AML-193 (cell line): ENCODE measurements at regions not wholly inside any gene's neighbourhood (a gene's known extent, or its start where the extent isn't known, plus 50 kb on each side); places are given as distances from the start of the nearest gene placed in this dataset.

Experiments used
- DNase-seq, 2 experiments: peaks; one replicate each; lab custom pipeline; 2025; lab: John Stamatoyannopoulos, UW

- no peak for DNase-seq
Observed at GRCh38 chr22:19621373-19622060, 92.8 kb upstream of the SEPTIN5 start.

DNA sequence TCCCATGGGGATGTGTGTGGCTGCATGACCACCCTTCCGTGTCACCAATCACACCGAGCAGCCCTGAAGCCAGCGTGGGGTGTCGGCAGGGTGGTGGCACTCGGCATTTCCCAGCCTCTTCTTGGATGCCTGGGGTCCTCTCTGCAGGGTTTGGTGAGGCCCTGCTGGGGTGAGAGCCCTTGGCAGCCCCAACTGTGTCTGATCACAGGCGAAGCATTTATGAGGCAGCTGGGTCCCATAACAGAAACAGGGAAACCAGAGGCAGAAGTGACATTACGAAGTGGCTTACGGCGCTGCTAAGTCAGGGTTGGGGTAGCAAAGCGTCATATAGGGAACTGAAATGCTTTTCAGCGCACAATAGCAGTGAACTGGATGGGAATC, 92.3 kb upstream of the SEPTIN5 start:
- DNase-seq = no peak

GRCh38 chr22:19625331-19626041, 88.8 kb upstream of the SEPTIN5 start:
- DNase-seq = no peak

DNA sequence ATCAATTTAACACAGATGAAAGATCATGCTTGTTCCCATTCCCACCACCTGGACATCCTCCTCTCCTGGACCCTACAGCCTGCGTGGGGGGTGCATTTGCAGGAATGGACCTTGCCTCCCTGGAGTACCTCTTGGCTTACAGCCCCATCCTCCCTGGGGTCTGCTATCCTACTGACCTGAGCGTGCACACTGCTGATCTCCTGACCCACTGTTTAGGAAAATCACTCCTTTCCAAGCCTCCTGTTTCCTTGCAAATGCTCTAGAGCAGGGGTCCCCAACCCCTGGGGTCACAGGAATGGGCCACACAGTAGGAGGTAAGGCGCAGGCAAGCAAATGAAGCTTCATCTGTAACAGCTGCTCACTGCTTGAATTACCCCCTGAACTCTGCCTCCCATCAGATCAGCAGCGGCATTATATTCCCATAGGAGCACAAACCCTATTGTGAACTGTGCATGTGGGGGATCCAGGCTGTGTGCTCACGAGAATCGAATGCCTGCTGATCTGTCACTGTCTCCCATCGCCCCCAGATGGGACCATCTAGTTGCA, 88.2 kb upstream of the SEPTIN5 start:
- no peak for DNase-seq

GRCh38 chr22:19626666-19627065, 87.6 kb upstream of the SEPTIN5 start:
- no peak for DNase-seq

DNA sequence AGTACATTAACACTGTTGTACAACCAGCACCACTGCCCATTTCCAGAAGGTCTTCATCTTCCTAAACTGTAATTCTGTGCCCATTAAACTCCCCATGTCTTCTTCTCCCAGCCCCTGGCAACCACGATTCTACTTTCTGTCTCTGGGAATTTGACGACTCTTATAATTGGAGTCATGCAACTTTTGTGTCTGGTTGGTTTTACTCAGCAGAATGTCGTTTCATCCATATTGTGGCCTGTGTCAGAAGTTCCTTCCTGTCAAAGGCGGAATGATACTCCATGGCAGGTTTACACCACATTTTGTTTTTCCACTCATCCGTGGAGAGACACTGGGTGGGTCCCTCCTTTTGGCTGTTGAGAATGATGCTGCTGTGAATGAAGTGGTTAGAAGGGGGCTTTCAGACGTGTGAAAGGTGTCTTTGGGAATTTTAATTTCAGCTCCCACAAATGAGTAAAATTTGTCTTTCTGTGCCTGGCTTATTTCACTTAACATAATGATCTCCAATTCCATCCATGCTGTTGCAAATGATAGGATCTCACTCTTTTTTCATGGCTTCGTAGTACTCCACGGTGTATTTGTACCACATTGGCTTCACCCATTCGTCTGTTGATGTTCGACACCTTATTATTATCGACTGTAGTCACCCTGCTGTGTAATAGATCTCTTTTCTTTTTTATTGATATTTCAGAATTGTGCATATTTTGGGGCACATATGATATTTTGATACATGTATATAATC, 86.1 kb upstream of the SEPTIN5 start:
- no peak for DNase-seq

DNA sequence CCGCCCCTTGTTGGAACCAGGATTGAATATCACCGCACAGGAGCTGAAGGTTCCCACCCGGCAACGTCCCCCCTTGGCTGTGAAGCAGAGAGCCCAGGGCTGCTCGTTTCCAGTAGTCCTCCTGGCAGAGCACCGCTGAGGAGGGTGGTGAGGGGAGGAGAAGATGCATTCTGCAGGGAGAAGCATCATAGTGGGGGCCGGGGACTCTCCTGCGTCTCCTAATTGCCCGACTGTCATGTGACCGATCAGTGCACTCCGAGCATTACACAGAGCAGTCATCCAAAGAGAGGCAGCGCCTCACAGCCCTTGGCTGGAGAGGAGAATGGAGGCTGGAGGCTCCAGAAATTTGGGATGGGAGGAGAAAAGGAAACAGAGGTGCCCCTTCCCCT, 85.0 kb upstream of the SEPTIN5 start:
- no peak for DNase-seq

GRCh38 chr22:19629720-19630419, 84.4 kb upstream of the SEPTIN5 start:
- DNase-seq = peak; percentile 63 to 65

DNA sequence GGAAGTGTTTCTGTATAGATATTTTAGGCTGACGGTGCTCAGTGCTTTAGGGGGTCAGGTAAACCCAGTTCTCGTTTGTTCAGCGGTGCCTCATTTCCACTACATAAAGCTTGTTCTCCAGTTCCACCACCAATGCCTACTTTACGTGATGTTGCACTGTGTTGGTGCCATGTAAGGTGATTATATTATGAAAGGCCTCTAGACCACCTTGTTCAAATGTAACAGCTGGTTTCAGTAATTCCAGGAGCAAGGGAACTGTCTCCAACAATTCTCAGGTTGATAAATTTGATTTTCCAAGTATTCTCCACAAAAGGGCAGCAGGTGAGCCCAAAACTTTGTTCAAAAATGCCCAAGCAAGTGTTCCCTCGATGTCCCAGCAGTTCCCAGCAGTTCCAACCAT, 83.7 kb upstream of the SEPTIN5 start:
- no peak for DNase-seq

DNA sequence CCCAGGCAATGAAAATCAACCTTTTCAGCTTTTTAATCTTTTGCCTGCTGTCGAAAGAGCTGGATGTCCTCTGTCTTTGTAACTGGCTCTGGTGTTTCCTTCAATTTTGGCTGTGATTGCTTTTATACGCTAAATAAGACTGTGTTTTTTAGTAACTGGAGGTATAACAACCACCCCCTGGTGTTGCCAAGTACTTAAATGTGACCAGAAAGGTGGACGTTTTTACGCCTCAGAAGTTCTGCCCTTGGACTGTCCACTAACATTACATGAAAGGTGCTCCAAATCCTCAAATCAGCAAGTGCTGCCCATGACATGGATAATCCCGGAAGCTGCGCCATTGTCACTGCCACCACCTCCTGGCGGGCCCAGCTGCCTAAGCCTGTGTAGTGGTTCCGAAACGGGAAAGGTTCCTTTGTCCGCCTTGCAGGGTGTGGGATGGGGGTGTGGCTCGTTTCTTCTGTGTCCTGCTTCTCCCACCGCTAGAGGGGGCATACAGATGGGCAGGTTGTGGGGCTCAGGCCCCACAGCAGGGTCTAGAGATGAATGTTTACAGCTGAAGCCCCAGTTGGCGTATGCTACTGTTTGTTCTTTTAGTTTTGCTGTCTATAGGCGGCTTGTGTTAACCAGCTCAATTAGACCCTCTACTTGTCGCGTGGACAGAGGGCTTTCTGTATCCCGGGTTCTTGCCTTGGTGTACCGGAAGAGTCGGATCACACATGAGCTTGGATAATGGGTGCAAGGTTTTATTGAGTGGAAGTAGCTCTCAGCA, 82.2 kb upstream of the SEPTIN5 start:
- DNase-seq = no peak

DNA sequence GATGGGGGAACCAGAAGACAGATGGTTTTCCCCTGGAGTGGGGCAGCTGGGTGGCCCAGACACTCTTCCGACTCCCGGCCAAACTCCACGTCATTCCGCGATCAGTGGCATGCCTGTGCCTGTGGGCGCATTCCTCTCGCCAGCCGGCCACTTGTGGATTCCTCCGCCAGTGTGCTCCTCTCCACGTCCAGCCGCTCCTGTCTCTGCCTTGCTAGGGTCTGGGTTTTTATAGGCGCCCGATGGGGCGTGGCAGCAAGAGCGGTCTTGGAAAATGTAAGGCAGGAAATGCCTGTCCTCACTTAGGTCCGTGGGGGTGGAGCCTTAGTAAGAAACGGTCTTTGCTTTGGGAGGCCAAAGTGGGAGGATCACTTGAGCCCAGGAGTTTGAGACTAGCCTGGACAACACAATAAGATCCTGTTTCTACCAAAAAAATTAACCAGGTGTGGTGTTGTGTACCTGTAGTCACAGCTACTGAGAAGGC, 81.6 kb upstream of the SEPTIN5 start:
- DNase-seq = no peak

GRCh38 chr22:19634226-19634975, 79.9 kb upstream of the SEPTIN5 start:
- DNase-seq = no peak

GRCh38 chr22:19635644-19636043, 78.7 kb upstream of the SEPTIN5 start:
- no peak for DNase-seq

DNA sequence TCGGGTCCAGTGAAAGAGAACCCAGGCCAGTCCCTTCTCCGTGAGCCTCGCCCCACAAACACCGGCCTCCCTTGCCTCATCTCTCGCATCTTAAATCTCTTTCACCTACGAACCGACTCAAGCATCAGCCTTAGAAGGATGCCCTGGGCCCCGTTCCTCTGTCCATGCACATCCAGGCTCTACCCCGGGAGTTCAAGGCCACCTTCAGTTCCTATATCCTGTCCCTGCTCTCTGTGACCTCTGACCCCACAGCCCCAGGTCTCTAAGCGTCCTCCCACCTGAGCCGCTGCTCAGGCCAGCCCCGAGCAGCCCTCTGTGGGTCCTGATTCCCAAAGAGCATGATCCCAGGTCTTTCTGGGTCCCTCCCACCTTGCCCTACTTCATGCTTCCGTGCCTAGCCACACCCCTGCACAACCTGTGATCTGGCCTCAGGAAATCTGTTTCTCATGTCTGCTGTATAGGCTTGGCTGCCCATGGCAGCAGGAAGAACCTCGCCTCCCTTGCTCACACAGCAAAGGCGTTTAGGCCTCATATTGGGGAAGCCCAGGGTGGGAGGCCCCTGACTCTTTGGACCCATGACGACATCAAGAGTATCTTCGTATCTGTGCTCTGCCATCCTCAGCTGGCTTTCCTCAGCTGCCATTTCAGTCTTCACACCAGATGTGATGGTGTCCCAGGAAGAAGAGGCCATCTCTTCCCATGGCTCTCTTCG, 77.5 kb upstream of the SEPTIN5 start:
- DNase-seq = no peak

DNA sequence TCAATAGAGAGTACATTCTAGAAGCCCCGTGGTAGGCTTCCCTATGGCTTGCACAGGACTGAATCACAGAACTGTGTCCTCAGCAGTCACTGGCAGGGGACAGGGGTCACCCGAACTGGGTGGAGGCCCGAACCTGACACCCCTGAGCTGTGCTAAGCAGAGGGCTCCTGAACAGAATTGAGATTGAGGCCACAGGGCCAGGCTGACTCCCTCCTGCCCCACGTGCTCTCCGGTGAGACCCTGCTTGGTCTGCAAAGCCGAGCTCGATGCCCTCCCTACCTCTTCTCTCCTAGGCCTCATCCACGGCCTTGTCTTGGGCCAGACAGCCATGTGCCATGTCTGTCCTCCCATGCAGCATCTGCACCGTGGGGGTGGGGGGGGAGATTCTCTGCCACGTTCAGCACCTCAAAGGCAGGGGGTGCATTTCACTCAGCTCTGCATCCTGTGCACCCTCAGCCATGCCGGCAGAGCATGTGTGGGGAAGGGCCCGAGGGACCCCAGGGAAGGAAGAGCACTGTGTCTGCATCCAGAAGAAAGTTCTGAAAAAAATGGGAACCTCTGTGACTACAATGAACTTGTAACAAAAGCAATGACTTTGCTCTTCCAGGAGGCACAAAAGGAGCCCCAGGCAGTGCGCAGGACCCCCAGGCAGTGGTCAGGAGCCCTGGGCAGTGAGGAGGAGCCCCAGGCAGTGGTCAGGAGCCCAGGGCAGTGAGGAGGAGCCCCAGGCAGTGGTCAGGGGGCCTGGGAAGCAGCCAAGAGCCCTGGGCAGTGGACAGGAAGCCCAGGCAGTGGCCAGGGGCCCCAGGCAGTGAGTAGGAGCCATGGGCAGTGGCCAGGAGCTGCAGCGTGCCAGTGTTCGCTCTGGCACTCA, 76.7 kb upstream of the SEPTIN5 start:
- DNase-seq = no peak

DNA sequence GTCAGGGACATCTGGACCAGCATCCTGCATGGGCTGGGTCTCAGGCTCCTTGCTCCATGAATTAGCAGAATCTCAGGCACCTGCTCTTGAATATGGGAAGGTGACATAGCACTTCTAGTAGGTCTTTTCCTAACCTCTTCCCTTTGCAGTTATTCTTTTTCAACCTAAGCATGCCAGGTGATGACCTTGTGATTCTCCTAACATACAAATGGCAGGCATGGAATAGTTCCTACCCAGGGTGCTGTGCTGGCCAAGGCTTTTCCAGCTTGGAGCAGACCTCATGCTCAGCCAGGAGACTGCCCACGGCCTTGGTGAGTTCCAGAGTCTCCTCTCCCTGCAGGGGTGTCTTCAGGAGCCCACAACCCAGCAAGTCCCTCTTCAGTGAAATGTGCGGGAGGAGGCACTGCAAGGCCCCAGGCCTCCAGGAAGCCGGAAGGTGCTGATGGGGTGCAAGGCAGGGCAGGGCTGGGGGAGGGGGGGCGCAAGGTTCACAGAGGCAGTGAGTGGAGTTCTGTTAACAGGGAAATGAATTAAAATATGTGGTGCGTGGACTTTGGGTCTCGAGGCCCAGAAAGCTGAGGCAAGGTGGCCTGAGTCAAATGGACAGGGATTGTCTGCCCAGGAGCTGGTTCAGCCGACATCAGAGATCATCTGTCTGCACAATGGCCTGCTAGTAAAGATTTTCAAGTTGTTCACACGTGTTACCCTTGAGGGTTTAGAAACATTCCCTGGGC, 75.9 kb upstream of the SEPTIN5 start:
- DNase-seq = no peak

DNA sequence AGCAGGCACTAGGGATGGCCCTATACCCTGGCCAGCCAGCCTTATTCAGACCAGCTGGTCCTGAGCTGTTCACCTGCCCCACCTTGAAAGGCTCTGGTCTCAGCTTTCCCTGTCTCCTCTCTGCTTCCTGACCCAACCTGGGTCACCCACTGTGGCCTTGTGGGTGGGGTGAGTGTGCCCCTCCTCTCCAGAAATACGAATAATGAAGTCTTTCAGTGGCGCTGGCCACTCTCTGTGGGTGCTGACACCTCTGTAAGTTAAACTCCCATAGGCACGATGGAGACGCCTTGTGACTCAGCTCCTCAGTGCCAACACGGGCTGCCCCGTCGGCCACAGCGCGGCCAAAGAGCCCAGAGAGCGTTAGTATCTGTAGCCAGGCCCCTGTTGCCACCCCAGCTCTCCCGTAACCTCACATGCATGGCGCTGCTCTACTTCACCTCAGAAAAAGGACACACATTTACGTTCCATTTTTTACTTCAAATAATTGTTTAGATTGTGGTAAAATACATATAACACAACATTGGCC, 74.6 kb upstream of the SEPTIN5 start:
- DNase-seq = no peak

DNA sequence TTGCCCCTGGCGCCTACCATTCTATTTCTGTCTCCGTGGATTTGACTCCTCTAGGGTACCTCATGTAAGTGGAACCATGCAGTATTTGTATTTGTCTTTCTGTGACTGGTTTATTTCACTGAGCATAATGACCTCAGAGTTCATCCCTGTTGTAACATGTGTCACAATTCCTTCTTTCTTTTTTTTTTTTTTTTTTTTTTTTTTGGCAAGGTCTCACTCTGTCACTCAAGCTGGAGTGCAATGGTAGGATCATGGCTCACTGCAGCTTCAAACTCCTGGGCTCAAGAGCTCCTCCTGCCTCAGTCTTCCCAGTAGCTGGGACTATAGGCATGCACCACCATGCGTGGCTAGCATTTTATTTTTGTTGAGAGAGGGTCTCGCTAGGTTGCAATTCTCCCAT, 74.0 kb upstream of the SEPTIN5 start:
- no peak for DNase-seq
